Stimulated activated naive CD8-positive, alpha-beta T cell treated with anti-CD3 and anti-CD28 coated beads, Interleukin-15, Interleukin-2, amounts not matched to agents 100 U/mL and 50 U/mL, for 24 hours (primary cell): ENCODE measurements at regions not wholly inside any gene's neighbourhood (a gene's known extent, or its start where the extent isn't known, plus 50 kb on each side); places are given as distances from the start of the nearest gene placed in this dataset.

Source experiments
- ATAC-seq: fragments of 150-1000 bp; cut with Tn5 transposase; one replicate; pipeline ENCODE4 v1.10.0; 2021
- DNase-seq: peaks from one replicate; pipeline ENCODE4 v3.0.0; 2021

GRCh38 chr13:106034201-106034600 lies 501.3 kb downstream of the EFNB2 start:
- ATAC-seq (no peak), DNase-seq (no peak)

DNA sequence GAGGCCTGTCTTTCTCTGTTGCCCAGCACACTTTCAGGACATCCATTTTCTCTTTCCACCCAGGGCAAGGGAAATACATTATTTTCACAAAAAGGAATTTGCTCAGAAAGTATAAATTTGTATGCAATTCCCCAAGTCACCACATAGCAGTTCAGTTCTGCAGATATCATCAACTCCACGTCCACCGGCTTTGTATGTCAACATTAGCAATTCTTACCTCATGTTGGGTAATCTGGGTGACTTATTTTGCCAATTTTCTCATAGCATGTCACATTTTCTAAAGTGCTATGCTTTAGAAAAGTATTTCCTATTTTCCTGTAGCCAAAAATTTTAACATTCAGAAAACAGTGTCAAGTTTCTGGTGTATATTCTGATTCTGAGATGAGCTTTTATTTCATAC lies 501.8 kb downstream of the EFNB2 start:
- no peak for ATAC-seq
- no peak for DNase-seq

DNA sequence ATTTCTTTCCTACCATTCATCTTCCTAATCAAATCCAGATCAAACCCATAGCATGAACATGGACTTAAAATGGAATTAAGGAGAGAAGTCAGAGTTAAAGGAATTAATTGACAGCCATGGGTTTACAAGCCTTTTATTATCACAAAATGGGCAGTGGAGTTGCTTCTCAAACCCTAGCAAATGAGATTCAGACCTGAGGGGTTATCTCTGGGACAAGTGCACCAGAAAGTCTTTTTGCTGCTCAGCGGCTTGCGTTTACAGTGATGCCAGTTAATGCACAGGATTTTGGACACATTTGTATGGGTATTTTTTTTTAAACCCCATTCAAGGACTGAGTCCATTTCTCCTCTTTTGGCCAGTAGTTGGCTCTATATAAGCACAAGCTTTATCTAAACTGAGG lies 503.0 kb downstream of the EFNB2 start:
- ATAC-seq: no peak
- no peak for DNase-seq

DNA sequence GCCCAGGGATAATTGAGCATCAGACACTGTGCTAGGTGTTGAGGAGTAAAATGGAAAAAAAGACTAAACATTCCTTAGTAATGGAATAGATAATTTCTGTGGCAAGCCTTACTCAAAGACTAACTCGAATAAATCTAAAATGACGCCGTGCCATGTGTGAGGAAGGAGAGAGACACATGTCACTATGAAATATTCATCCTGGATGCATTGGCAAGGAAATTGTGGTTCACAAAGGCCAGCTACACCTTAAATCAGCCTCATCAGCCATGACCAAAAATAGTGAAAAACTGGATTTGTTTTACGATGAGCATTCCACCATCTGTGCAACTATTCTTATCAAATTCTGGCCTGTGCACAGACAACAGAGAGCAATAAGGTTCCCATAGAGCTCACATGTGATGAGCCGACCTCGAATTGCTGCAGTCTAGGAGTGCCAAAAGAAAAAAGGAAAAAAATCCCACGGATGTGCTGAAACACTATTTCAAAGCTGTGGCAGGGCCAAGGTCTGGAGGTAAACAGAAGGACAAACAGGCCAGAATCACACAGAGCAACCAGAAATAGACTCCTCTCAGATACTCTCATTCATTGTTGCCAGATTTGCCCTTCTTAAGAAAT lies 505.7 kb downstream of the EFNB2 start:
- ATAC-seq: no peak

DNA sequence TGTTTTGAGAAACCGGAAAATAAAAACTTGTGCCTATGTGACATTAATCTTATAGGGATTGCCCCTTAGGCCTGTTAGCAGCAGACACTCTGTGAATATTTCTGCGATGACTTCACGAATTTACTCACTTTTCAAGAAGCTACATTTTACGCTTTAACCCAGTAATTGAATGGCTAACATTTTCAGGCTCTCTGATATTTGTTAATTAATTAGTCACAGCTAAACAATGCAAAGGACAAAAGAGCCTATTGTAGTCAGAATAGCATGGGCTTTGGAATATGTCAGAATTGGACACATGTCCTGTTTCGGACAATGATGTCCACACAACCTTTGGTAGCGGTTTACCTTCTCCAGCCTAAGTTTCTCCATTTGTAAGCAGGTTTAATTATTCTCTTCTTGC lies 506.6 kb downstream of the EFNB2 start:
- DNase-seq: no peak

More for the DNA sequence above, 505.7 kb downstream of the EFNB2 start:
- no peak for DNase-seq

DNA sequence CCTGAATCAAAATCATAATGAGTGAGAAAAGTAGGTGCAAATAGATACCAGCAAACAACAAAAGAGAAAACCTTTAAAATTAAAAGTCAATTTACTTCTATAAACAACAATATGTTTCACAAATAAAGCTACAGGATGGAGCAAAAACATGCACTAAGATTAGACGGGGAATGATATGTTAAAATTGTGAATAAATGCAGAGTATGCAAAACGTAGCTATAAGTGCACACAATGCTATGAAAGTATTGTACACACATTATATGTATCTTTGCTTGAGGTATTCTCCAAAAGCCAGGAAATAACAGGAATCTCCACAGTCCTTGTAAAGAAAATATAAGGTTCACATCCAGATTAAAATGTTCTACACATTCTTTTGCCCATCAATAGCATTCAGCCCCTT lies 523.9 kb downstream of the EFNB2 start:
- ATAC-seq: no peak
- no peak for DNase-seq

More for the DNA sequence above, 506.6 kb downstream of the EFNB2 start:
- no peak for ATAC-seq

GRCh38 chr13:106010836-106011235 lies 524.6 kb downstream of the EFNB2 start:
- ATAC-seq (no peak), DNase-seq (no peak)

DNA sequence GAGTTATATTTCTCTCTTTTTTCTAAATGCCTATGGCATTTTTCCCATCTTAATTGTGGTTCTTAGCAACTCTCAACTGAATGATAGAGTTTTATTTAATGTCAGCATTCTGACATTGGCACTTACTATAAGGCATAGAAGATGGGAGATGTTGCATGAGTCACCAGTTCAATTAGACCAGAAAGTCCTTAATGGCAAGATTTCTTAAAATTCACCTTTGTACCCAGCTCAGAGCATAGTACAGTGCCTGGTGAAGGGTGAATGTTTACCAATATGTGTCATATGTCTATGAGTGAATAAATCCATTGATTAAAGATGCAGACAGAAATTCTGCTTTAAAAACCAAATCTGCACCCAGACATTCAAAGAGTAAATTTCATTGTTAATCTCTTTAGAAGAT lies 526.9 kb downstream of the EFNB2 start:
- no peak for DNase-seq

DNA sequence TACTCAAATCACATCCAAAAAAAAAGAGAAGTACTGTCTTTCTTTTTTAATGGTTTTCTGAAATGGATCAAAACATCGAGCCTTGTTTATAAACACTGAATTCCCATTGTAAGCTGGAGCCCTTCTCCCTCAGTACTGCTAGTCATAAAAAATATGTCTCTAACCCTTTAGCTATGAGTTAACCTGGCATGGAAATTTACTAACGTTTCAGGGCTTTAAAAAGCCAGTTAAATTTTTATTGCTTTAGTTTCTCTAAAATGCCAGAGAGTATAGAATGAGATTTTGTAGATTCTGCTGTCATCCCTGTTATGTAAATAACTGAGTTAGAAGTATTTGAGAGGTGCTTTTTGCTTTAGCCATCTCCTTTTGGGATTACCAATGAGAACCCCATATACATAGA lies 528.3 kb downstream of the EFNB2 start:
- no peak for ATAC-seq
- DNase-seq: no peak

More for the DNA sequence above, 526.9 kb downstream of the EFNB2 start:
- no peak for ATAC-seq

- ATAC-seq (no peak), DNase-seq (no peak)
Measured at GRCh38 chr13:106003651-106004050, 531.8 kb downstream of the EFNB2 start.

- ATAC-seq: no peak
- DNase-seq: no peak
Measured at GRCh38 chr13:106001443-106001842, 534.0 kb downstream of the EFNB2 start.

GRCh38 chr13:105997581-105998550 lies 537.6 kb downstream of the EFNB2 start:
- no peak for ATAC-seq
- no peak for DNase-seq

DNA sequence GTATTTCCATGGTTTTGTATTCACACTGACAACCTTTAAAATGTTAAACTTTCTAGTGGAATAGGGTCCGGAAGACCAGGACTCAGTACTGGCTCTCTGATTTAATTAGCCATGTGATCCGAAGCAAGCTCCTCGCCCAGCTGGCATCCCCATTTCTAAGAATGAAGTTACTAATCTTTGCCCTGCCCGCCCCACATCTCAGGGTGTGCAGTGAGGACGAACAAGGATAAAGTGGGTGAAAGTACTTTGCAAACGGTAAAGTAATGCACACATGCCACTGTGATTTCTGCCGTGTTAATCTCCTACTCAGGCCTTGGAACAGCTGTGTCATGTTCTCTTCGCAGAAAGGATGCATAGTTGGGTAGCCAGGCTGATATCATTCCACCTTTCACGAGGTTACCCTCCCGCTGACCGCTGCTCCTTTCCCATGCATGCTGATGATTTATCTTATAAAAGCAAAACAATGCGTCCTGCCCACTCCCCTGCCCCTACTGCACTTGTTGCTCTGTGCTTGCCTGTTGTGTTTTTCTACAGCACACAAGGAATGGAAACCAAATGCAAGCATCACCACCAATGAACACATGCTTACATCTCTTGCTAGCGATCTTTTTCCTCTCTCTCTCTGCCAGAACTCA lies 539.0 kb downstream of the EFNB2 start:
- DNase-seq (no peak), ATAC-seq (no peak)

DNA sequence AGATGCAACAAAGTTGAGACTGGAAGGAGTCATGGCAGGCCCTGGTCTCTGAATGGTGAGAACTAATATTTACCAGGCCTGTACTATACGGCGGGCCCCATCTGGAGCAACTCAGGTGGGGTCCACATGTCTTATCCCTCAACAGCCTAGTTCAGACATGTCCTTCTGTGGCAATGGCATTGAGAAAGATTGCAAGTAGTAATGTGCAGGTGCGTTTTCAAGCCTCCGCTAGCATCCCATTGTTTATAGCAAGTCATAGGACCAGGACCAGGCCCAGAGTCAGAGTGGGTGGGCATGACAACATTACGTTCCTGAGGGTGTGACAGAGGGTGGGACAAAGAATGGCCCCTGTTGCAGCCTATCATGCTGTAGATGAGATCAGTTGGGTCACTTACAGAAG lies 541.1 kb downstream of the EFNB2 start:
- no peak for DNase-seq
- no peak for ATAC-seq

- ATAC-seq (no peak), DNase-seq (no peak)
Measured at GRCh38 chr13:105991622-105992277, 543.7 kb downstream of the EFNB2 start.

DNA sequence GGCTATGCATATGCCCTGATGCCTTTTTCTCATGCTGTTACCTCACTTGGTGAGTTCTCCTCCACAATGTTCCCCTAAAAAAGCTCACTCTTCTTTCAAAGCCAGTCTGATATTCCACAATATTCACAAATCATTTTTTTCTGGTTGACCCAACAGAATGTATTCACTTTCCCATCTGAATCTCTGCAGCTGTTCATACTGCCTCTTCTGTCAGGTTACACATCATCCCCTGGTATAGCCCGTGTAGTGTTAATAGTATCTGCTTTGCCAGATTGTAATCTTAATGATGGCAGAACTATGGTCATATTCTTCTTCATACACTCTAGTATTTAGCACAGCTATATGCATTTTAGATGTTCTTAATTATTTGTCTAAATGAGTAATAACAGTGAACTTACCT lies 544.3 kb downstream of the EFNB2 start:
- ATAC-seq (no peak), DNase-seq (no peak)

GRCh38 chr13:105990256-105990958 lies 545.1 kb downstream of the EFNB2 start:
- ATAC-seq (no peak), DNase-seq (no peak)

- DNase-seq (no peak), ATAC-seq (no peak)
Measured at GRCh38 chr13:105984646-105985045, 550.8 kb downstream of the EFNB2 start.

GRCh38 chr13:105984236-105984635 lies 551.2 kb downstream of the EFNB2 start:
- ATAC-seq (no peak), DNase-seq (no peak)

GRCh38 chr13:105982219-105982930 lies 553.1 kb downstream of the EFNB2 start:
- DNase-seq: no peak
- ATAC-seq: no peak
